Fibroblast of pulmonary artery (primary cell): ENCODE measurements at regions not wholly inside any gene's neighbourhood (a gene's known extent, or its start where the extent isn't known, plus 50 kb on each side); places are given as distances from the start of the nearest gene placed in this dataset.

Experiments
- DNase-seq: peaks from one replicate; pipeline ENCODE4 v3.0.0-alpha.2; 2010; ENCODE audit warnings: low read depth
- H3K4me3 ChIP-seq: replicated peaks from 2 replicates; pipeline ENCODE4 v1.5.1; 2011; ENCODE audit warnings: low read depth, mild to moderate bottlenecking, control low read depth, low read length, moderate library complexity
- CTCF ChIP-seq: IDR thresholded peaks from 2 replicates; pipeline ENCODE4 v1.5.1; 2011; ENCODE audit warnings: mild to moderate bottlenecking, control low read depth, low read length, inconsistent platforms; ENCODE audit errors: missing control alignments

GRCh38 chr1:4319496-4319895, 334.9 kb upstream of the AJAP1 start:
- DNase-seq: no peak
- TF ChIP-seq CTCF: no peak
- no peak overlapping the region for H3K4me3 ChIP-seq

- H3K4me3 ChIP-seq: no peak overlapping the region
- TF ChIP-seq CTCF: no peak
- DNase-seq: no peak
Observed at GRCh38 chr1:4322881-4323280, 331.5 kb upstream of the AJAP1 start.

GRCh38 chr1:4323309-4323708, 331.1 kb upstream of the AJAP1 start:
- no peak overlapping the region for H3K4me3 ChIP-seq

GRCh38 chr1:4324525-4324924, 329.9 kb upstream of the AJAP1 start:
- H3K4me3 ChIP-seq: no peak overlapping the region
- no peak for TF ChIP-seq CTCF
- no peak for DNase-seq

More at GRCh38 chr1:4323309-4323708, 331.1 kb upstream of the AJAP1 start:
- no peak for TF ChIP-seq CTCF
- DNase-seq: no peak

- no peak for DNase-seq
- TF ChIP-seq CTCF: no peak
- H3K4me3 ChIP-seq: no peak overlapping the region
Observed at GRCh38 chr1:4327142-4327541, 327.3 kb upstream of the AJAP1 start.

- no peak for TF ChIP-seq CTCF
- no peak overlapping the region for H3K4me3 ChIP-seq
- no peak for DNase-seq
Observed at GRCh38 chr1:4328402-4329071, 325.9 kb upstream of the AJAP1 start.
